NT2/D1 (cell line): ENCODE measurements at regions not wholly inside any gene's neighbourhood (a gene's known extent, or its start where the extent isn't known, plus 50 kb on each side); places are given as distances from the start of the nearest gene placed in this dataset.

Experiments used
- SUZ12 ChIP-seq: IDR thresholded peaks from 2 replicates; pipeline ENCODE4 v1.6.1; 2011; ENCODE audit not compliant: insufficient read length, insufficient read depth; ENCODE audit errors: extremely low read depth
- ZNF274 ChIP-seq: IDR thresholded peaks from 2 replicates; pipeline ENCODE4 v1.6.1; 2011; ENCODE audit warnings: mild to moderate bottlenecking, low read depth, low read length

DNA sequence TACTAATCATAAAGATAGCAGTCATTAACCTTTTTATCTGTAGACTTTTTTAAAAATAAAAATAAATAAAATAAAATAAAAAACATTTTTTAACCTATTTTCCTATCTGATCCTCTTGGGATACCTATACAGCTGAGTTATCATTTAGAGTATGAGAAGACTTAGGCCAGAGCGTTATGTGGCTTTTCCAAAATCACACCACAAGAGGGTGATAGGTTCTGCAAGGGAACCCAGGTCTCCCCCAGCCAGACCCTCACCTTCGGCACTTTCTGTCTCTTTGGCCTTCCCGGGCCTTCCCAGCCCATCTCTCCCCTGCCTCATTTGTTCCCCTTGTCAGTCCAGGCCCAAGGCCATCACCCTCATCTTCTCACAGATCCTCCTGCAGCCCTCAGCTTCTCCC lies 311.7 kb downstream of the SMAD2 start:
- no peak for TF ChIP-seq ZNF274
- TF ChIP-seq SUZ12: no peak
